ENCODE measurements at regions not wholly inside any gene's neighbourhood (a gene's known extent, or its start where the extent isn't known, plus 50 kb on each side); places are given as distances from the start of the nearest gene placed in this dataset.

- TF ChIP-seq ZMAT4 (CRISPR knock-in tag; IDR thresholded peaks at IDR 0.05): no peak
Observed at GRCh38 chr5:16311666-16312065, 132.1 kb upstream of the MARCHF11 start (continued).

GRCh38 chr5:16306812-16307211 lies 127.2 kb upstream of the MARCHF11 start:
- Mint-ChIP-seq H3K4me3 (no peak overlapping the region), H3K27me3 (ENCODE audit: low read depth) (no peaks in the 10 kb centered on the region), H3K4me1 (0 out of 2 replicates have a peak, but pooled peaks cover 3% of the 10 kb centered on the region), H3K9me3 (peaks cover 5% of the 10 kb centered on the region; the same call in 1 of the 2 replicates), H3K36me3 (no peaks in the 10 kb centered on the region), H3K27ac (no peak overlapping the region)
- CTCF ChIA-PET: no interaction called here
- POLR2A ChIA-PET: no interaction called here
- ATAC-seq (no peak), DNase-seq (ENCODE audit: low spot score) (no peak)
- no peak for TF ChIP-seq ZNF425 (CRISPR knock-in tag; conservative IDR thresholded peaks at IDR 0.05)
- no peak for TF ChIP-seq USF2 (CRISPR knock-in tag; IDR thresholded peaks at IDR 0.05)
- TF ChIP-seq JAZF1 (CRISPR knock-in tag; IDR thresholded peaks at IDR 0.05): no peak
- no peak for TF ChIP-seq ZNF671 (CRISPR knock-in tag; IDR thresholded peaks at IDR 0.05)
- no peak for TF ChIP-seq CBFB (CRISPR knock-in tag; IDR thresholded peaks at IDR 0.05; ENCODE audit: low read depth)
- TF ChIP-seq SMAD4 (CRISPR knock-in tag; IDR thresholded peaks at IDR 0.05): no peak
- TF ChIP-seq SOX15 (CRISPR knock-in tag; IDR thresholded peaks at IDR 0.05): no peak
- TF ChIP-seq ATF1 (CRISPR knock-in tag; IDR thresholded peaks at IDR 0.05): no peak
- TF ChIP-seq CREM (CRISPR knock-in tag; IDR thresholded peaks at IDR 0.05): no peak
- no peak for TF ChIP-seq ATF2 (CRISPR knock-in tag; IDR thresholded peaks at IDR 0.05; ENCODE audit: borderline replicate concordance, low read depth)
- TF ChIP-seq ERG (CRISPR knock-in tag; IDR thresholded peaks at IDR 0.05): no peak
- no peak for TF ChIP-seq KAT7 (CRISPR knock-in tag; IDR thresholded peaks at IDR 0.05; ENCODE audit: borderline replicate concordance)
- no peak for TF ChIP-seq ZMAT4 (CRISPR knock-in tag; IDR thresholded peaks at IDR 0.05)
- no peak for TF ChIP-seq IRF2 (CRISPR knock-in tag; IDR thresholded peaks at IDR 0.05; ENCODE audit: borderline replicate concordance, low read depth)
- no peak for TF ChIP-seq NFATC4 (CRISPR knock-in tag; IDR thresholded peaks at IDR 0.05)
- no peak for TF ChIP-seq ZBTB21 (CRISPR knock-in tag; IDR thresholded peaks at IDR 0.05; ENCODE audit: borderline replicate concordance)
- no peak for TF ChIP-seq ETV6 (CRISPR knock-in tag; IDR thresholded peaks at IDR 0.05)
- TF ChIP-seq GABPB1 (CRISPR knock-in tag; IDR thresholded peaks at IDR 0.05): no peak
- no peak for TF ChIP-seq ZNF423 (CRISPR knock-in tag; IDR thresholded peaks at IDR 0.05)

- H3K27ac Mint-ChIP-seq: no peak overlapping the region
- CTCF ChIA-PET: no interaction called here
- 0 out of 2 replicates have a peak, but pooled peaks cover 4% of the 10 kb centered on the region for H3K4me1 Mint-ChIP-seq
- no peaks in the 10 kb centered on the region for H3K27me3 Mint-ChIP-seq (ENCODE audit: low read depth)
- peaks cover 9% of the 10 kb centered on the region for H3K9me3 Mint-ChIP-seq
- no peak overlapping the region for H3K4me3 Mint-ChIP-seq
- POLR2A ChIA-PET: no interaction called here
- DNase-seq (ENCODE audit: low spot score): no peak
- ATAC-seq: no peak
- H3K36me3 Mint-ChIP-seq: no peaks in the 10 kb centered on the region
- TF ChIP-seq ZNF219 (CRISPR knock-in tag; IDR thresholded peaks at IDR 0.05; ENCODE audit: borderline replicate concordance): no peak
- TF ChIP-seq ZSCAN18 (CRISPR knock-in tag; IDR thresholded peaks at IDR 0.05): no peak
- TF ChIP-seq ZNF121 (CRISPR knock-in tag; IDR thresholded peaks at IDR 0.05): no peak
- no peak for TF ChIP-seq CREB1 (CRISPR knock-in tag; IDR thresholded peaks at IDR 0.05)
- TF ChIP-seq STAT6 (CRISPR knock-in tag; conservative IDR thresholded peaks at IDR 0.05; ENCODE audit: low read depth): no peak
Observed at GRCh38 chr5:16304846-16305245, 125.3 kb upstream of the MARCHF11 start.

Data from WTC11 (cell line).